Activated CD8-positive, alpha-beta memory T cell treated with anti-CD3 and anti-CD28 coated beads, Interleukin-2, amount 10 ng/mL, durations not matched to agents 7 days and 5 days (primary cell): ENCODE measurements at regions not wholly inside any gene's neighbourhood (a gene's known extent, or its start where the extent isn't known, plus 50 kb on each side); places are given as distances from the start of the nearest gene placed in this dataset.

Source experiments
- ATAC-seq: fragments of 150-1000 bp; cut with Tn5 transposase; one replicate; pipeline ENCODE4 v1.10.0; 2021; ENCODE audit warnings: moderate library complexity
- CTCF ChIA-PET: fragments of 350-600 bp; sonication (Branson Sonifier 250); formaldehyde crosslinking; loops from one replicate; lab custom pipeline; 2021; ENCODE audit warnings: antibody characterized with exemption; lab: Charles Lee
- DNase-seq: peaks from one replicate; pipeline ENCODE4 v3.0.0-alpha.2; 2020
- H3K27ac Mint-ChIP-seq: one replicate; pipeline ENCODE4 v1.8.0; 2021; ENCODE audit warnings: mild to moderate bottlenecking, mixed read lengths
- H3K27me3 Mint-ChIP-seq: one replicate; pipeline ENCODE4 v1.8.0; 2021; ENCODE audit warnings: mixed read lengths
- H3K36me3 Mint-ChIP-seq: one replicate; pipeline ENCODE4 v1.8.0; 2021; ENCODE audit warnings: mild to moderate bottlenecking, mixed read lengths
- H3K4me1 Mint-ChIP-seq: one replicate; pipeline ENCODE4 v1.8.0; 2021; ENCODE audit warnings: mixed read lengths
- H3K4me3 Mint-ChIP-seq: one replicate; pipeline ENCODE4 v1.8.0; 2021; ENCODE audit warnings: mild to moderate bottlenecking, moderate library complexity, mixed read lengths
- H3K9me3 Mint-ChIP-seq: one replicate; pipeline ENCODE4 v1.8.0; 2022; ENCODE audit warnings: low read depth, mixed read lengths

DNA sequence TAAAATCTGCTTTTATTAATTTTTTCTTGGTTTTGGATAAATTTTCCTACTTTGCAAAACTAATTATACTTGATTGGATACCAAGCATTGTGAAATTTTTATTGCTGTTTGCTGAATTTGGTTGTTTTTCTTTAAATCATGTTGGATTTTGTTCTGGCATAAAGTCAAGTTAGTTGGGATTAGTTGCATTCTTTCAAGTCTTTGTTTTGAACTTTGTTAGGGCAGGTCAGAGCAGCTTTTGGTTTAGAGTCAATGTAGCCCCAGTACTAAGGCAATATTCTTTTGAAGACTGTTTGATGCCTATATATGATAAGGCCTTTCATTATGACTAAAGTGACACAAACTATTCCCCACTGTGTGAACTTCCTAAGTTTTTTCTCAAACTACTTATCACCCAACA is 531.1 kb downstream of the RASEF start:
- Mint-ChIP-seq H3K27ac (no peak overlapping the region), H3K4me1 (no peaks in the 10 kb centered on the region), H3K27me3 (no peaks in the 10 kb centered on the region), H3K4me3 (no peak overlapping the region), H3K9me3 (peaks cover 8% of the 10 kb centered on the region), H3K36me3 (no peaks in the 10 kb centered on the region)
- DNase-seq (no peak), ATAC-seq (no peak)
- CTCF ChIA-PET: no interaction called here

DNA sequence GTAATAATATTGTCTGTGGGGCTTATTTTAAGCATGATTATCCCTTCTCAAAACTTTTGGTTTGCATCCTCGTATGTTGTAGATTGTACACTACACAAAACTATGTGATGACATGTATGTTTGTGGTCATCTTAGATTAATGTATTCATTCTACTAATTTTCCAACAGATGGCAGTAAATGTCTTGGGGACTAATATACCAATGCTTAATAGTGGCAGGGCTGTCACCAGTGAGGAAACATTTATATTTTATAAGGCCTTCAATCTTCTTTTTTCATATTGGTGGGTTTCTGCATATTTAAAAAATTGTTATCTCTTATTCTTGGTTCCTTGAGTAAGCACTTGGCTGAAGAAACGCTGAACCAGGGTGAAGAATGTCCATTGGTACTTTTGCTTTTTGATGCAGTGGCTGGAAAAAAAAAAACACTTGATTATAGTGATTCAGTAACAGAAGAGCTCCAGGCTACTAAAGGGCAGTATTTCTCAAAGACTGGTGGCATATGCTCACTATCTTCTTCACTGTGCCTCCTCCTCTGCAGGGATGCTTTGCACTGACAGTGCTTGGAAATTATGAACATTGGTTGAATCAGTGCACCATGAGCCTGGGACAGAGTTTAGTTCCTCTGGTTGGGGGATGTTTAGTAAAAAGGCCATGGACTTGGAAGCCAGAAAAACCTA is 530.3 kb downstream of the RASEF start:
- CTCF ChIA-PET: no interaction called here
- Mint-ChIP-seq H3K27ac (no peak overlapping the region), H3K9me3 (peaks cover 5% of the 10 kb centered on the region), H3K27me3 (no peaks in the 10 kb centered on the region), H3K4me3 (no peak overlapping the region), H3K4me1 (no peaks in the 10 kb centered on the region), H3K36me3 (no peaks in the 10 kb centered on the region)
- DNase-seq: no peak
- no peak for ATAC-seq

DNA sequence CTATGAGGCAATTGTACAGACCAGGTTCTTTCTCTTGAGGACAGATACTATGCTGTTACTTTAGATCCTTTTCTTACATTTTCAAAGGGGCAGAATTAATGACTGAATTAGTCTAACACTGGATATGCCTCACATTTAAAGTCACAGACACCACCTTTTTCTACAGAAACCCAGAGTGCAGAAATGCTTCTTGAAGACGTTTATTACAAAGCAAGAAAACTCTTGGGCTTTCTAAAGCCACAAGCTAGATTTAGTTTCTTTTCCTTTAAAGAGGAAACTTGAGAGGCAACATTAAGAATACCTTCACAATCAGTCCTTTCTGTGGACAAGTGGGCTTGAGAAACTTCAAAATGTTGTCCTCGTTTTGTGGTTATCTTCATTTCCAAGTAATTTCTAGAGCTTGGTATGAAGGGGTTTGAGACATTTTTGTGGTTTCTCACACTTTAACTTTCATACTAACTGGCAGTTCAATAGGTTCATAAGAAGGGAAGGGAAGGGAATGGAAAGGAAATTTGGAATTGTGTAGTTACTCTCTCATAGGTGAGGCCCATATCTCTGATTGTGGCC is 527.4 kb downstream of the RASEF start:
- ATAC-seq: no peak
- no peak overlapping the region for H3K4me3 Mint-ChIP-seq

DNA sequence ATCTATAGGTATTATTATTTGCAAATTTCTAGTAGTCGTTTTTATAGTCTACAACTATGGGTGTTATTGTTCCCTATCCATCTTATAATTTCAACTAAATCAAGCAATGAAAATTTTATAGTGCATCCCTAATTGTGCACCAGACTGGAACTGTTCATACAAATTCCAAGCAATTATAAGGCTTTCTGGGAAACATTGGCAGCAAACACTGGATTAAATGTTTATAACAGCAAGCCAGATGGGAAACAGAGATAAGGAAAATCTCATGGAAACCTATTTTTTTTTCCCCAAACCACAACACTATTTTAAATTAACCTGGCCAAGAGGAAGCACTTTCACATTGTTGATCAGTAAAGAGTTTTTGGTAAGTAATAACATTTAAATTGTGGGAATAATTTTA is 524.3 kb downstream of the RASEF start:
- no peak for DNase-seq
- Mint-ChIP-seq H3K27me3 (no peaks in the 10 kb centered on the region), H3K27ac (no peak overlapping the region), H3K4me1 (no peaks in the 10 kb centered on the region), H3K9me3 (peaks cover 2% of the 10 kb centered on the region), H3K36me3 (no peaks in the 10 kb centered on the region), H3K4me3 (no peak overlapping the region)
- CTCF ChIA-PET: no interaction called here
- ATAC-seq: no peak

More for the DNA sequence above, 527.4 kb downstream of the RASEF start:
- DNase-seq: no peak
- Mint-ChIP-seq H3K36me3 (no peaks in the 10 kb centered on the region), H3K27ac (no peak overlapping the region), H3K9me3 (peaks cover 5% of the 10 kb centered on the region), H3K27me3 (no peaks in the 10 kb centered on the region), H3K4me1 (no peaks in the 10 kb centered on the region)
- CTCF ChIA-PET: no interaction called here

DNA sequence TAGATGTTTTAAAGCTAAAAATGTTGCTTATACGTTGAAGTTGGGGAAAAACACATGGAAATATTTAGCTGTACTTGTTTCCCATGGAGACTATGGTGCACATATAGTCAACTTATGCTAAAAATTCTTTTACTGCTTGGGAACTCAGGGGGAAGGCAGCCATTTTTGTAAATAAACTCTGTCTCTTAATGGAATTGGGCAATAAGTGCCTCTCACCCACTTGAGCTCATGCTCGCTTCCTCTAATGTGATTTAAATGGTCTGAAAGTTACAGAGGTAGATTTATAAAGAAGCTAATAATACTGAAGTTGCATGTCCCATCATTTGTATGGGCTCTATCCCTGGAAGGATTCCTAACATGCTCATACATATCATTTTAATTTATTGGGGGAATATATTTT is 523.8 kb downstream of the RASEF start:
- H3K9me3 Mint-ChIP-seq: no peaks in the 10 kb centered on the region
- CTCF ChIA-PET: no interaction called here
- no peak overlapping the region for H3K27ac Mint-ChIP-seq
- H3K4me3 Mint-ChIP-seq: no peak overlapping the region
- H3K36me3 Mint-ChIP-seq: no peaks in the 10 kb centered on the region
- no peak for ATAC-seq
- no peak for DNase-seq
- H3K4me1 Mint-ChIP-seq: no peaks in the 10 kb centered on the region
- H3K27me3 Mint-ChIP-seq: no peaks in the 10 kb centered on the region

DNA sequence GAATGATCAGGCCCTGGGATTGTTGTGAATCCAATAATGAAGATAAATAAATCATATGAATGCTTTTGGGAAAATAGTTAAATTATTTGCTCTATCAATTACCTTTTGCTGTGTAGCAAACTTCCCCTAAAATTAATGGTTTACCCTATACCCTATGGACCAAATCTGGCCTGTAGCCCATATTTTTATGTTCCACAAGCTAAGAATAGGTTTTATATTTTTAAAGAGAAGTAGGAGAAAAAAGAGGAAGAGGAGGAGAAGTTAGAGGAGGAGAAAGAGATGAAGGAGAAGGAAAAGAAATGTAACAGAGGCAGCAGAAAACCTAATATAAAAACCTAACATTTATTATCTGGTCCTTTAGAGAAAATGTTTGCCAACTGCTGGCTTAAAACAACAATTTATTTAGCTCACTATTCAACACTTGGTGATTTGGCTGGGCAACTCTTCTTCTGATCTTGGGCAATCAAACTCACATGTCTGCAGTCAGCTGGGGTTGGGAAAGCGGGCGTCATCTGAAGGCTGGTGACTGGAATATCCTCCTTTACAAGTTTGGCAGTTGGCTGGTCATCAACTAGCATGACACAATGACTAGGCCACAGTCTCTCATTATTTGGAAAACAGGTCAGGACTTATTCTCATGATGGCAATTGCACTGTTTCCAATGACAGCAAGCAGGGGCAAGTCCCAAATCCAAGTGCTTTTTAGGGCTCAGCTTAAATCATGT is 522.9 kb downstream of the RASEF start:
- Mint-ChIP-seq H3K4me3 (no peak overlapping the region), H3K9me3 (no peaks in the 10 kb centered on the region), H3K36me3 (no peaks in the 10 kb centered on the region), H3K4me1 (no peaks in the 10 kb centered on the region), H3K27me3 (no peaks in the 10 kb centered on the region), H3K27ac (no peak overlapping the region)
- DNase-seq (no peak), ATAC-seq (no peak)
- CTCF ChIA-PET: no interaction called here

DNA sequence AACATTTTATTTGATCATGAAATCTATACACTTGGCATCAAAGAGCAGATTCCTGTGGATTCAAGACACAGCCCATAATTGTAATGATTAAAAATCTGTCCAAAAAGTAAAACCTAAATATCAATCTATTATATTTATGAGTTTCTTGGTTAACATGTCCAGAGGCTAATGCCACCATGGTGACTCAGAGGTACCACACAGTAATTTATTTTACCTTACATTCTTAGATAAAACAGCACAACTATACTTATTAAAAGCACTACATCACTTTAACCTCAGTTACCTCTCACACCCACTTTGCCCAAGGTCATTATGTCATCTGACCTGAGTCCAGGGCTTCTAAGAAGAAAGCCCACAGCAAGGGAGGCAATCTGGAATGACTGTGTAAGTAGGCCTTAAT is 519.2 kb downstream of the RASEF start:
- H3K27ac Mint-ChIP-seq: no peak overlapping the region
- no peaks in the 10 kb centered on the region for H3K9me3 Mint-ChIP-seq
- ATAC-seq (no peak), DNase-seq (no peak)
- no peaks in the 10 kb centered on the region for H3K4me1 Mint-ChIP-seq
- H3K27me3 Mint-ChIP-seq: no peaks in the 10 kb centered on the region
- no peaks in the 10 kb centered on the region for H3K36me3 Mint-ChIP-seq
- no peak overlapping the region for H3K4me3 Mint-ChIP-seq
- CTCF ChIA-PET: no interaction called here

DNA sequence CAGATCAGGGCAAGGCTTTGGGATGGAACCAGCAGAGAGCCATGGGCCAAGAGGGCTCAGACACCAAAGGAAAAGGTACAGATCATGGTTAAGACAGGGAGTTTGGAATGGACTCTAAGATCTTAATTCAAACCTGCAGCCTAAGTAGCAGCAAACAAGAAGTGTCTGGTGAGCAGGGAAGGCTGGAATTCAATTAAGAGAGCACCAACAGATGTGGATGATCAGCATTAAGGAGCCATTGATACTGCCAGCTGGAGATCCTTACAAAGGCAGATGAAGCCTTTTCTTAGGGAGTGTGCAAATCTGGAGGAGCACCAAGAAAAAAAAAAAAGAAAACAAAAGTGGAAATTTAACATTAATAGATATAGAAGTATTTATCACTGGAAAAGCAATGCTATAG is 516.8 kb downstream of the RASEF start:
- DNase-seq: no peak
- no peaks in the 10 kb centered on the region for H3K36me3 Mint-ChIP-seq
- H3K9me3 Mint-ChIP-seq: no peaks in the 10 kb centered on the region
- no peak overlapping the region for H3K27ac Mint-ChIP-seq
- CTCF ChIA-PET: no interaction called here
- no peak overlapping the region for H3K4me3 Mint-ChIP-seq
- H3K27me3 Mint-ChIP-seq: no peaks in the 10 kb centered on the region
- no peaks in the 10 kb centered on the region for H3K4me1 Mint-ChIP-seq
- no peak for ATAC-seq

DNA sequence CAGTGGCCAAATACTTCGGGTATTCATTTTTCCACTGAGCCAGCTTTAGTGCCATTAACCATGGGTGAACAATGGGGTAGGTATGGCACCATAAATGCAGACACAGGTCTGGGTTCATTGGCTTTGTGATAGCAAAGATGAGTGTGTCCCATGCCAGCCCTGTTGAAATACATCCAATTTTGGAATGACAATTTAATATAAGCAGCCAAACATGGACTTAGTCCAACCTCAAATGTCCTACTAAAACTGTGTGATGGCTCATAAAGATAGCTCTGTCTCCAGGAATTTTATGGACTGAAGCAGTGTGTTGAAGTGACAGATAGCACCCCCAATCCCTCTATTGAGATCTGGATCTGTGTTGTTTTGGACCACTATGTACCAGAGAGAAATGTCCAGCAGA is 514.9 kb downstream of the RASEF start:
- no peaks in the 10 kb centered on the region for H3K36me3 Mint-ChIP-seq
- no peak overlapping the region for H3K27ac Mint-ChIP-seq
- no peak overlapping the region for H3K4me3 Mint-ChIP-seq
- H3K4me1 Mint-ChIP-seq: no peaks in the 10 kb centered on the region
- CTCF ChIA-PET: no interaction called here
- H3K27me3 Mint-ChIP-seq: no peaks in the 10 kb centered on the region
- DNase-seq: no peak
- no peaks in the 10 kb centered on the region for H3K9me3 Mint-ChIP-seq
- ATAC-seq: no peak

DNA sequence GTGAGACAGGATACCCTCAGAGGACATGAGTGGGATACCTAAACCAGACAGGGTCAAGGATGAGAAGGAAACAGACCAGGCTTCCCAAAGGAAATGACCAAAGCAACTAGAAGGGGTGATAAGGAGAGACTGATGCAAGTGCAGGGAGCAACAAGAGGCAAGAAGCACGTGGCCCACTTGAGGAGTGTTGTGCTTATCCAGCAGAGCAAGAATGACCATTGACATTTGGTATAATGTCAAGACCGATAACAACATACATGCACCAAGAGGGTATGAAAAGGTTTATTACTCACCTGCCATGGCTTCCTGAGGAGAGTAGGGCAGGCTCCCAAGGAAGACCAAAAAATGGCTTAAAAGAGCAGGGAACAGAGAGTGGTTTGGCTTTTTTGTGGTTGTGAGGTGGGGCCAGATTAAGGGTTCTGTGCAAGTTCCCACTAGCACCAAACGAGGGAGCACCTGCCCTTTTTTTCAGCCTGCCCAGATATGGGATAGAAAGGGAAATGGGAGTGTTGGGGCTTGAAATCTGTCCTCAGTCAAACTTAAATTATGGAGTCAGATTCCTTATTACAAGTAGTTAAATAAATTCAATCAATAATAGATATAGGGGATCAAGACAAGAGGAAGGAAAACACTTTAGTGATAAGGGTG is 513.6 kb downstream of the RASEF start:
- H3K4me1 Mint-ChIP-seq: no peaks in the 10 kb centered on the region
- ATAC-seq (no peak), DNase-seq (no peak)
- no peak overlapping the region for H3K27ac Mint-ChIP-seq
- CTCF ChIA-PET: no interaction called here
- H3K36me3 Mint-ChIP-seq: no peaks in the 10 kb centered on the region
- no peak overlapping the region for H3K4me3 Mint-ChIP-seq
- no peaks in the 10 kb centered on the region for H3K9me3 Mint-ChIP-seq
- H3K27me3 Mint-ChIP-seq: no peaks in the 10 kb centered on the region

DNA sequence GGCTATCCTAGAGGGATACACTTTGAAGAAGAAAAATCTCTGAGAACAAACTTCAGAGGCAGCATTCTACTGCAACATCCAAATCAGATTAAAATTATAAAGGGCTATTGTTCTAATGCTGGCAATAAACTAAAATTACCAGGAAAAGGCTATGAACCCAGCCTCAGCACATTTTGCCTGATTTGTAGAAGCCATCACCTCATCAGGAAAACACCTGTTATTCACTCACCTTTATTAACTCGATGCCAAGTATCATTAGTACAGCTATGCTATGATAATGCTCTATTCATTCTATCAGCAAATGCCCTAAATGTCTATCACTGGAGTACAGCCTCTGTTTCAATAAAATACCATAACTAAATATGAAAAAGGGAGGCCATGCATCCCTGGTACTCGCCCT is 510.2 kb downstream of the RASEF start:
- Mint-ChIP-seq H3K4me1 (no peaks in the 10 kb centered on the region), H3K9me3 (peaks cover 2% of the 10 kb centered on the region), H3K27me3 (no peaks in the 10 kb centered on the region), H3K27ac (no peak overlapping the region), H3K36me3 (no peaks in the 10 kb centered on the region), H3K4me3 (no peak overlapping the region)
- DNase-seq (no peak), ATAC-seq (no peak)
- CTCF ChIA-PET: no interaction called here

DNA sequence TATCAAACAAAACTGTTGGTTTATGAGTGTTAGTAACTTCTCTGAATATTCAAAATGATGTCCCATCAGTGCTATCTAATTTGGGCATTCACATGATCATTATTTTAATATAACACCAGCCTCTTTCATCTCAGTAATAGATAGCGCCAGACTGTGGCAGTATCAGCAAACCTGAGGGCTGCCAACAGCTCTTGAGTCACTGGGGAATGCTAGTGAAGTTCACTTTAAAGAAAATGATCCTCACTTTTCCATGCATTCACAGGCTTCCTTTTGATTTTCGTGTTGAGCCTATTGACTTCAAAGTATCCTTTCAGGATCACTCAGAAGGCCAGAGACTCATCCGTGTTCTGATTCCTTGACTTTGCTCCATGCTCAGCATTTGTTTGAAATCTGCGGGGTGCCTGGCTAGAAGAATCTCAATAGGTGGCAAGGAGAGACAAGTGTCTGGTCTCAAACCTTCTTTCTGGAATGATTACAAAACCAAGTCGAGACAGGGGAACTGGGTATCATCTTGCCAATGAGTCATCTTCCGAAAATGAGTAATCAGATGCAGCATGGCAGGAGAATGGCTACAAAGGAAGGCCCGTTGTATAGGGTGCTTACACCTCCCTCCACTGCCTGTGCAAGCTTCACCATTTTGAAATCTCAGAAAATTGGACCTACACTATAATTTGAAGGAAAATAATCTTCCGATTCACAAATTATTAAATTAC is 509.1 kb downstream of the RASEF start:
- Mint-ChIP-seq H3K4me3 (no peak overlapping the region), H3K9me3 (peaks cover 2% of the 10 kb centered on the region), H3K4me1 (no peaks in the 10 kb centered on the region), H3K36me3 (no peaks in the 10 kb centered on the region), H3K27ac (no peak overlapping the region), H3K27me3 (no peaks in the 10 kb centered on the region)
- no peak for ATAC-seq
- DNase-seq: no peak
- CTCF ChIA-PET: no interaction called here

DNA sequence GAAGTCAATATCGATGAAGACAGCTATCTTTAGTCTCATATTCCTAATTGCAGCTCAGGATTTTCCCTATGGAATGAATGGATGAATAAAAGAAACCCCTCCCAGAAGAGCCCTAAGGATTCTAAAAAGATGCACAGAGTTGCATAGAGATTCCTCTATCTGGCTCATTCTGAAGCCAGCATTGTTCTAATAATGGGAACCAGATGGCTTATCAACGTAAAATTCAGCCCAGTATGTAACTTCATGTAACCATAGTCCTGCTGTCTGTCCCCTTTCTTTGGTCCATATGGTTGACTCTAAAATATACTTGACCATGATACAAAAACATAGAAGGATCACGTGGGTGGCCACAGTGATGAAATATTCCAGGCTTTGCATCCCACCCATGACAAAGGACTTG is 508.6 kb downstream of the RASEF start:
- DNase-seq (no peak), ATAC-seq (no peak)
- Mint-ChIP-seq H3K27me3 (no peaks in the 10 kb centered on the region), H3K9me3 (peaks cover 2% of the 10 kb centered on the region), H3K4me3 (no peak overlapping the region), H3K36me3 (no peaks in the 10 kb centered on the region), H3K4me1 (no peaks in the 10 kb centered on the region), H3K27ac (no peak overlapping the region)
- CTCF ChIA-PET: no interaction called here
